GM21526 (cell line): ENCODE measurements at regions not wholly inside any gene's neighbourhood (a gene's known extent, or its start where the extent isn't known, plus 50 kb on each side); places are given as distances from the start of the nearest gene placed in this dataset.
"Not testable (repeated sequence)": the region's sequence is repeated elsewhere in the genome, so short reads cannot be mapped to it uniquely, and the experiment has no call there.

Experiments used
- ATAC-seq: cut with Tn5 transposase; IDR thresholded peaks from one replicate; pipeline ENCODE4 v1.9.1; 2021; ENCODE audit warnings: moderate library complexity; ENCODE audit not compliant: unreplicated experiment, low FRiP score

GRCh38 chr4:122973465-122973864 lies 51.1 kb upstream of the NUDT6 start:
- ATAC-seq: no peak

GRCh38 chr4:122976111-122976510 lies 53.7 kb upstream of the NUDT6 start:
- no peak for ATAC-seq

- no peak for ATAC-seq
These were observed 54.7 kb upstream of the NUDT6 start for GRCh38 chr4:122977103-122977502.

- no peak for ATAC-seq
These were observed 55.7 kb upstream of the NUDT6 start for GRCh38 chr4:122978109-122978508.

- ATAC-seq: no peak
These were observed 56.4 kb upstream of the NUDT6 start for GRCh38 chr4:122978789-122979188.

GRCh38 chr4:122980860-122981259 lies 58.5 kb upstream of the NUDT6 start:
- no peak for ATAC-seq

GRCh38 chr4:122988696-122989095 lies 66.3 kb upstream of the NUDT6 start:
- no peak for ATAC-seq

GRCh38 chr4:122990891-122991290 lies 68.5 kb upstream of the NUDT6 start:
- ATAC-seq: no peak

GRCh38 chr4:122992057-122992456 lies 69.7 kb upstream of the NUDT6 start:
- ATAC-seq: no peak

GRCh38 chr4:122992641-122993040 lies 70.2 kb upstream of the NUDT6 start:
- no peak for ATAC-seq

DNA sequence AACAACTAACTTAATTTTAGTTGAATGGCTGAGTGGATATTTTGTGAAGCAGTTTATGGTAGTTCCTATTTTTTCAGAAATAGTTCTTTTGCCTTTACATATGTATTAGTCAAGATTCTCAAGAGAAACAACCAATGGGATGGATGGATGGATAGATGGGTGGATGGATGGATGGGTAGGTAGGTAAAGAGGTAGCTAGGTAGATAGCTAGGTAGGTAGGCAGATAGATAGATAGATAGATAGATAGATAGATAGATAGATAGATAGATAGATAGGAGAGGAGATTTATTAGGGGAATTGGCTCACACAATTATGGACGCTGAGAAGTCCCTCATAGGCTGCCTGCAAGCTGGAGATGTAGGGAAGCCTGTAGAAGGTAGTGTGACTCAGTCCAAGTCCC lies 74.0 kb upstream of the NUDT6 start:
- ATAC-seq: no peak

DNA sequence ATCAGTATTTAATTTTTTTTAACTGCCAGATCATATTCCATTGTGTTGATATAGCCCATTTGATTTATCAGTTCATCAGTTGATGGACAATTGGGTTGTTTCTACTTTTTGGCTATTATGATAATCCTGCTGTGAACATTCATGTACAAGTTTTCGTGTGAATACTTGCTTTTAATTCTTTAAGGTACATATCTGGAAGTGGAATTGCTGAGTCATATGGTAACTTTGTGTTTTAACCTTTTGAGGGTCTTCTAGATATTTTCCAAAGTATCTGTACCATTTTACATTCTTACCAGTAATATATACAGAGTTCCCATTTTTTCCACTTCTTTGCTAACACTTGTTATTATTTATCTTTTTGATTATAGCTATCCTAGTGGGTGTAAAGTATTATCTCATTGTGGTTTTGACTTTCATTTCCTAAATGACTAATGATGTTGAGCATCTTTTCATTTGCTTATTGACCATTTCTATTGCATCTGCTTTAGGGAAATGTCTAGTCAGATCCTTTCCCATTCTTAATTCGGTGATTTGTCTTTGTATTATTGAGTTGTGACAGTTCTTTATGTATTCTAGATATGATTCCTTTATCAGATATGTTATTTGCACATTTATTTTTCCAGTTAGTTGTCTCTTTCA lies 75.2 kb upstream of the NUDT6 start:
- ATAC-seq: peak; percentile 89

DNA sequence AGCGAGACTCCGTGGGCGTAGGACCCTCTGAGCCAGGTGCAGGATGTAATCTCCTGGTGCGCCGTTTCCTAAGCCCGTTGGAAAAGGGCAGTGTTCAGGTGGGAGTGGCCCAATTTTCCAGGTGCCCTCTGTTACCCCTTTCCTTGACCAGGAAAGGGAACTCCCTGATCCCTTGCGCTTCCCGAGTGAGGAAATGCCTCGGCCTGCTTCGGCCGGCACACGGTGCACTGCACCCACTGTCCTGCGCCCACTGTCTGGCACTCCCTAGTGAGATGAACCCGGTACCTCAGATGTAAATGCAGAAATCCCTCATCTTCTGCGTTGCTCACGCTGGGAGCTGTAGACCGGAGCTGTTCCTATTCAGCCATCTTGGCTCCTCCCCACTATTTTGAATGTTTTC lies 81.7 kb upstream of the NUDT6 start:
- not testable (repeated sequence) for ATAC-seq

GRCh38 chr4:123005126-123005525 lies 82.7 kb upstream of the NUDT6 start:
- ATAC-seq: not testable (repeated sequence)

GRCh38 chr4:123007679-123008078 lies 85.3 kb upstream of the NUDT6 start:
- ATAC-seq: no peak

- ATAC-seq: not testable (repeated sequence)
These were observed 90.0 kb upstream of the NUDT6 start for GRCh38 chr4:123012416-123012815.

DNA sequence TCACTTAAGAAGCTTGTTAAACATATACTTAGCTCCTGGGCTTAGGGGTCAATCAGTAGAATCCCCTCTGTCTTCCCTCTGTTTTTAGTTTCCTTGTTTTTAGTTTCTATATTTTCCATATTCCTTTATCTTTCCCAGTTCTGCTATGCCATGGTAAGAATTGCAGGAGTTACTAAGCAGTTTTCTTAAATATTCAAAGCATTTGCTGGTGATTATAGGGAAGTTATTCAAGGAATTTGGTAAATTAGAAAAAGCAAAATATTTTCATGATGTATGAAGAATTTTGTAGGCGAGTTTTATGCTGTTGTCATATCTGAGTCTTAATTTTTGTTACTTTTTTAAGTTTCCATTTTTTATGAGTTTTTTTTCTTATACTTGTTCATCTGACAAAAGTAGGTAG lies 91.6 kb upstream of the NUDT6 start:
- no peak for ATAC-seq

DNA sequence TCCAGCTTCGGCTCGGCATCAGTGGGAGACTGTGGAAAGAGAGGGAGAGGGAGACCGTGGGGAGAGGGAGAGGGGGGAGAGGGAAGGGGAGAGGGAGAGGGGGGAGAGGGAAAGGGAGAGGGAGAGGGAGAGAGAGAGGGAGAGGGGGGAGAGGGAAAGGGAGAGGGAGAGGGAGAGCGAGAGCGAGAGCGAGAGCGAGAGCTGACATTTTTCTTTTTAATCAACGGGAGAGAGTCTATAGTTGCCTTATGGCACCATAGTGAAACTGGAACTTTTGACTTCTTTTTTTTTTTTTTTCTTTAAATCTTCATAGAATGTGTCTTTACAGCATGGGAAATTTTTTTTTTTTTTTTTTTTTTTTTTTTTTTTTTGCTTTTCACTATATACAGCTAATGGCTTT lies 94.7 kb upstream of the NUDT6 start:
- ATAC-seq: no peak

DNA sequence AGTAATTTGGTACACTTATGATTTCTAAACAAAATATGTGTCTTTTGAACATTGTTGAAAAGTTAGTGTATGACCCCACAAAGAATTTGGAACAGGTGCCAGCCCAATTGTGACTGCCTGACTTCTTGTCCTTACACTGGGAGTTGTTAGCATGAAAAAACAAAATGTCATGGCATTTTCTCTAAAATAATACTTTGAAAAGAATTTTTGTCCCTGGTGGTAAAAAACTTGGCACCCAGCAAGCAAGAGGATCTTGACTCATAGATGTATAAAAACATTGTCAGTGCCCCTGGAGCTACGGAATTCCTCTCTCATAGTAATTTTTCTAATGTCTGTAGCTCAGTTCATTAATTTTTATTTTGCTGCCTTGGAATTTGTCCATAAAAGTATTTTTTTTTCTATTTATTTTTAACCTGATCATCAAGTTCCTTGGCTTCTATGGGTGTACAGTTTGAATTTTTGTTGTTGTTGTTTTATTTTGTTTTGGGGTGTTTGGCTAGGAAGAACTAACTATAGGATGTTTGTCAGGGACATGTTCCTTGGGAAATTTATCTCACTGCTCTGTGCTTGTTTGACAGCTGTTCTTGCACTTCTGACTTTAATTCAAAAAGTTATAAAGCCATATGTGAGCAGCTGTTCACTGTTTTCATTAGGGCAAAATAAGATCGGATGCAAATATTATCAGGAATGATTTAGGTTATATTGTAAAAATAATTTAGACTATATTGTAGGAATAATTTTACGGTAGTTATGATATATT lies 95.4 kb upstream of the NUDT6 start:
- ATAC-seq: no peak

GRCh38 chr4:123018396-123018775 lies 96.0 kb upstream of the NUDT6 start:
- no peak for ATAC-seq

DNA sequence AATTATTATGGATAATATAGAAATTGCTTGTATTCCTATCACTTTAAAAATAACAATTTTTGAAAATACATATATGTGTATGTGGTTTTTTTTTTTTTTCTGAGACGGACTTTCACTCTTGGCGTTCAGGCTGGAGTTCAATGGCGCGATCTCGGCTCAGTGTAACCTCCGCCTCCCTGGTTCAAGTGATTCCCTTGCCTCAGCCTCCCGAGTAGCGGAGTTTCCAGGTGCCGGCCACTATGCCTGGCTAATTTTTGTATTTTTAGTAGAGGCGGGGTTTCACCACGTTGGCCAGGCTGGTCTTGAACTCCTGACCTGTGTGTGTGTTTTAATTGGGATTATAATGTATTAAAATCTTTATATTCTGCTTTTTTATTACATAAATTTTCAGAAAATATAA lies 97.9 kb upstream of the NUDT6 start:
- no peak for ATAC-seq

DNA sequence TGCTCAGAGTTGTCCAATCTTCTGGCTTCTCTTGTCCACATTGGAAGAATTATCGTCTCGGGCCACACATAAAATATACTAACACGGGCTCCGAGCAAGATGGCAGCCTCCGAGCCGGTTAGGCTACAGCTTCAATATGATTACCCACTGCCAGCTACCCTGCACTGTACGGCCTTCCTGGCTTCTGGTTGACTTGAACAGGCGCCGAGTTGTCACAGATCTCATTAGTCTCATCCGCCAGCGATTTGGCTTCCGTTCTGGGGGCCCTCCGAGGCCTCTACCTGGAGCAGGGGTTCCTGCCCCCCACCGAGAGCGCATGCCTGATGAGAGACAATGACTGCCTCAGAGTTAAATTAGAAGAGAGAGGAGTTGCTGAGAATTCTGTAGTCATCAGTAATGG lies 101.2 kb upstream of the NUDT6 start:
- ATAC-seq: no peak
